Hippocampal formation (tissue), 2 donors: ENCODE measurements at regions not wholly inside any gene's neighbourhood (a gene's known extent, or its start where the extent isn't known, plus 50 kb on each side); places are given as distances from the start of the nearest gene placed in this dataset.

Source experiments
- DNase-seq, 2 donors: peaks; one replicate each; lab custom pipeline; 2025; lab: John Stamatoyannopoulos, UW

GRCh38 chr10:131631619-131632018 lies 269.2 kb upstream of the PPP2R2D start:
- DNase-seq = no peak

DNA sequence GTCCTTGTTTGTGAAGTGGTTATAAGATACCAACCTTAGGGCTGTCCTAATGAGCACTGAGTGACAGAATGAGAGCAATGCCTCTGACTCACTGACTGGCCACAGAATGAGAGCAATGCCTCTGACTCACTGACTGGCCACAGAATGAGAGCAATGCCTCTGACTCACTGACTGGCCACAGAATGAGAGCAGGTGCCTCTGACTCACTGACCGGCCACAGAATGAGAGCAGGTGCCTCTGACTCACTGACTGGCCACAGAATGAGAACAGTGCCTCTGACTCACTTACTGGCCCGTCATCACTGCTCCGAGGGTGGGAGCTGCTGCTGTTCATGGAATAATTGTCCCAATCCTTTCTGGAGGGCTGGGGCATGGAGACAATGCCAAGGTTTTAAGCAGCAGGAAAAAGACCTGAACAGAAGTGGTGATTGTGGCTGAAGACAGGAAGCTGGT lies 265.2 kb upstream of the PPP2R2D start:
- no peak for DNase-seq

GRCh38 chr10:131636116-131636515 lies 264.7 kb upstream of the PPP2R2D start:
- DNase-seq = no peak

GRCh38 chr10:131636841-131637724 lies 263.7 kb upstream of the PPP2R2D start:
- DNase-seq = no peak

- no peak for DNase-seq
Measured at GRCh38 chr10:131638049-131638879, 262.5 kb upstream of the PPP2R2D start.

- no peak for DNase-seq
Measured at GRCh38 chr10:131638880-131639278, 261.9 kb upstream of the PPP2R2D start.

DNA sequence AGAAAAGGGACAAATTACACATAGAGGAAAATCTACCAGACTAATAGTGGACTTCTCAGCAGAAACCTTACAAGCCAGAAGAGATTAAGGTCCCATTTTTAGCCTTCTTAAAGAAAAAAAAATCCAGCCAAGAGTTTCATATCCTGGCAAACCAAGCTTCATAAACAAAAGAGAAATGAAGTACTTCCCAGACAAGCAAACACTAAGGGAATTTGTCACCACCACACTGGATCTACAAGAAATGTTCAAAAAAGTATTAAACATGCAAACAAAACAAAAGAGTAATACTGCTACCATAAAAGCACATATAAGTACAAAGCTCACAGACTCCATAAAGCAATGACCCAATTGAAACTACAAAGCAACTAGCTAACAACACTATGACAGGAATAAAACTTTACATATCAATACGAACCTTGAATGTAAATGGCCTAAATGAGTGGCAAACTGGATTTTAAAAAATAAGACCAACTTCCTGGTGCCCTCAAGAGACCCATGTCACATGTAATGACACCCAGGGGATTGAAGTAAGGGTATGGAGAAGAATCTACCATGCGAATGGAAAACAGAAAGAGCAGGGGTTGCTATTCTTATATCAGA lies 260.7 kb upstream of the PPP2R2D start:
- no peak for DNase-seq

DNA sequence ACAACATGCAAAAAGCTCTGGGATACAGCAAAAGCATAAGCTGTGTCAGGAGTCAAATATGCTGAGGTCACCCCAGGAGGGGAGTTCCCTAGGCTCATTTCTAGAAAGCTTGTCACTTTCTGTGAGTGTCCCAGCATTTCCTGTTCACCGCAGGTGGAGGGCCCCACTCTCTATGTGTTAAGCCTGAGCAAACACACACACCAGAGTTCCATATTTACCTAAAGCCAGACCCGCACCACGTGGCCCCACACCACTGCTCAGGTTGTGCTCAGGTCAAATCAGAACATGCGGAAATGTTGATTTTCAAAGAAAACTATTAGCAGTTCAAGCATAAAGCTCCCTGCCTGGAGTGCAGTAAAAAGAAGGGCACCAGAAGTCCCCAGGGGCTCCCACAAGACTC lies 259.6 kb upstream of the PPP2R2D start:
- DNase-seq = no peak

DNA sequence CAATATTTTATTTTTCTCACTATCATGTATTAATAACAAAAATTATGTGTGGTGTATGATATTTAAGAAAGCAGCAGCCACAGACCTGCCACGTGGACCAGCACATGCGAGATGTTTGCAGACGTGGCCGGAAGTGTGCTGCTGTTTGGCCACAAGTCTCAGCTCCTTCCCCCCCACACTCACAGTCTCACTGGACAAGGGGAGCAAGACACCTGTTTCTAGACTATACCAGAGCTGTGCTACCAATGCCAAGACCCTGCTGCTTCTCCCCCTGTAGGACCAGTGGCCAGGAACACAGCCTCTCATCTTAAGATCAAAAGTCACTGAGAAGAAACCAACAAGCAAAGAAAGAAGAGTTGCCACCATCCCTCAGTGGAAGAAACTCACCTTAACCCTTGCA lies 258.9 kb upstream of the PPP2R2D start:
- DNase-seq = no peak

GRCh38 chr10:131642966-131643365 lies 257.8 kb upstream of the PPP2R2D start:
- no peak for DNase-seq

DNA sequence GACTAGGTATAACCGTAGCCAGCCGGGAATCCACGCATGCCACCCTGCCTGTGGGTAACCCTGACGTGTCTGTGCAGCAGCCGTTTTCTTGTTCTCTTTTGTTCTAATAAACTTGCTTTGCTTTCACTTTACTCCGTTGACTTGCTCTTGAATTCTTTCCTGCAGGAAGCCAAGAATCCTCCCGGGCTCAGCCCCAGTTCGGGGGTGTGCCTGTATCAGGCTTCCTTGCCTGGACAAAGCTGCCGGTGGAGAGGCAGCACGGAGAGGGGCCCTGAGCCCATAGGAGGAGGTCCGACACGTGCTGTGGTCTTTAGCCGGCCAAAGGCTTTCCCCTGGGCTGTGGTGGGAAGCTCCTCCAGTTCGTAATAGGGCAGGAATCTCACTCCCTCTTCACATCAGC lies 256.5 kb upstream of the PPP2R2D start:
- no peak for DNase-seq

DNA sequence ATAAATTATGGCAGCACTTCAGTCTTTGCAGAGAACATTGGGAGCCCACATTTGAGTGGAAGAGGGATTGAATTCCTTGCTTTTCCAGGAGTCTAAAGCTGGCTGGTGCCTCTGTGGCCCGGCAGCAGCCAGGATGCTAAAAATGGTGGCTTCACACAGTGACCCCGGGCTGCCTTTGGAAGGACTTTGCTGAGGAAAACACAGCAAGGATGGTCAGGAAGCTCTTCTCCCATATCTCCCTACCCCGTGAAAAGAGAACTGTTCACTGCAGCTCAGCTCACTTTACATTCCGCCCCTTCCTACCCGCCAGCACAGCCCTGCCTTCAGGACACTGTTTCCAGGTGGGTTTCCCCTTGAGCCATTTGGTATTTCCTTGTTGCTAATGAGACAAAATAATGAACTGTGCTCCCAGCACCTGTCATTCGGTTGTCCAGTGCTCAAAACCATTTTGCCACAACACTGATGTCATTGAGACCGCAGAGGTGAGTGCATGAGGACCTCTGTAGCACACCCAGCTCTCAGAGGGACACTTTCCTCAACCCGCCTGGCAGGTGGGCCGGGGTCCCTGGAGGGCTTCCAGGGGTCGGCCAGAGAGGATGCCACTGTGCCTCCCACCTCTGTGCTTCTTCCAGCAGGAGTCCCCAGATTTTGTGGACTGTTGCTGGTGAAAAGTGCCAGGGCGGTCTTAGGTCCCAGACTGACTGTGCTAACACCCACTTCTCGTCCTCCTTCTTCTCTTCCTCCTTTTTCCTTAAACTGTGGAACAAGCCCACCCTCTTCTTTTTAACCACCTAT lies 255.7 kb upstream of the PPP2R2D start:
- DNase-seq = no peak

DNA sequence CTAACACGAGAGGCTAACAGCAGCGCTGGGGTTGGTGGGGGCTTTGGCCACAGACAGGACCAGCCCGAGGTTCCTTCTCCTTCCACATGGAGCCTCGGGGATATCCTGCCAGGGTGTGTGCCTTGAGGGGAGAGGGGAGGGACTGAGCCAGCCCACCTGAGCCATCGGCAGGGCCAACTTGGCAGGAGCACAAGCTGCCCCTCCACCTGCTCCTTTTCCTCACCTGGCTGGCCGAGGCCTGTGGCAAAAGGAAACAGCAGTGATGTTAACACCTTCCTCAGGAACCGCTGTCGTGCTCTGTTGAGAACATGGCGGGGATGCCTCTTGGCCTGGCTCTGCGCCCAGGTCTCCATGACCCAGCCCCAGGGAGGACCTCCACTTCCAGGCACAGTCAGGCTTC lies 255.1 kb upstream of the PPP2R2D start:
- DNase-seq = no peak

DNA sequence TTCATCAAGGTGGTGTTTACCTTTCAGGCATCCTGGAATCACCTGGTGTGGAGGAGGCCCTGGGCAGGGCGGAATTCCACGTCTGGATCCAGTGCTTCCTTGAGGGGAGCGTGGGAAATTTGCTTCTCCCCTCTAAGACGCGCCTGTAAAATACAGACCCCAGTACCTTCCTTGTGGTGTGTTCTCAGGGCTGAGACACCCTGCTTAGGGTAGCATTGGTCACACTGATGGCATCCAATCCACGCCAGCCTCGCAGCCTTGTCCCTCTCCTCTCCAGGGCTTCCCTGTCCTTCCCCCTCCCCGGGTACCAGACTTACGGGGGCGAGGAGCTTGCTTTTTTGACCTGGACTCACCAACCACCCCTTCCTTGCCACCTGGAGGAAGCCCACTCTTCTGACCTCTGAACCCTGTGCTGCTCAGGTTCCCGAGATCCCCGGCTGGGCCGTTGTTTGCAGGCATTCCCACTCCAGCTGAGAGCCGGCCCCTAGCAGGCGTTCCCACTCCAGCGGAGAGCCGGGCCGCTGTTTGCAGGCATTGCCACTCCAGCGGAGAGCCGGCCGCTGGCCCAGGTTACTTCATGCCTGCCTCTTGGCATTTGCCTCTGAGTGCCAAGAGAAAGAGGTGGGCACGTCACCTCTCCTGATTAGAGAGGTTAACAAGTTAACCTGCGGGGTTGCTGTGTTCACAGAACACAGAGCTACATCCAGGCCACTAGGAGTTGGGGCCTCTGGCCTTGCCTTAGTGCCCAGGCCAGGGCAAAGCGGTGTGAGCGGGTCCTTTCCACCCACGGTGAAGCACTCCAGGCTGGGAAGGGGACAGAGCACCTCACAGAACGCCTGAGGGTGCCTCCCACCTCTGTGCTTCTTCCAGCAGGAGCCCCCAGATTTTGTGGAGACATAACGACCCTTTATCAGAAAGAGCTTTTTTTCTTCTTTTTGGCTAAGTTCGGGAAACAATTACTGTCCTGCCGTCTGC lies 254.0 kb upstream of the PPP2R2D start:
- no peak for DNase-seq

DNA sequence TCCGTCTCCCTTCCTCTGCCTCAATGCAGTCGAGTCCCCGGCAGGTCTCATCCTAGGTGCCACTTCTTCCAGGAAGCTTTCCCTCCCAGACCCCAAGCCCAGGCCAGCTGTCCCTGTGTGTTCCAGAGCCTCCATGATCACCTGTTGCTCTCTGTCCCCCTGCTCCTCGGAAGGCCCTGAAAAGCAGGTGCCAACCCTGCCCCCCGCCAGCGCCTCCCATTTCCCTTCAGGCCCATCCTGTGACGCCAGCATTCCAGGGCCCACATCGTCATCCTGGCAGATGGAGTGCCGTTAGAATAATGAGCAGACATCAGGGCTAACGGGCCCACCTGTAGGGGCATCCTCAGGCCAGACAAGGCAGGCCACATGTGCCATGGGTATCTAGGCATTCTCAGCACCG lies 253.0 kb upstream of the PPP2R2D start:
- no peak for DNase-seq

GRCh38 chr10:131648386-131649020 lies 252.3 kb upstream of the PPP2R2D start:
- no peak for DNase-seq

- no peak for DNase-seq
Measured at GRCh38 chr10:131649617-131650016, 251.2 kb upstream of the PPP2R2D start.

GRCh38 chr10:131650169-131650705 lies 250.6 kb upstream of the PPP2R2D start:
- no peak for DNase-seq

GRCh38 chr10:131650771-131651673 lies 249.8 kb upstream of the PPP2R2D start:
- DNase-seq = no peak
